Panc1 (cell line): ENCODE measurements at regions not wholly inside any gene's neighbourhood (a gene's known extent, or its start where the extent isn't known, plus 50 kb on each side); places are given as distances from the start of the nearest gene placed in this dataset.

Source experiments
- ATAC-seq: fragments of 200-7000 bp; cut with Tn5 transposase; 2 replicates; pipeline ENCODE4 v1.9.1; 2020; ENCODE audit warnings: mild to moderate bottlenecking, moderate library complexity
- BruUV-seq: library from RNA; stranded (reverse); fragments of 400-500 nt; replicated peaks from 2 replicates; lab custom pipeline; 2021; lab: Mats Ljungman, UMichigan
- CTCF ChIA-PET: fragments of 300-600 bp; sonication (Branson Sonifier 250); formaldehyde crosslinking; loops from one replicate; lab custom pipeline; 2022; ENCODE audit warnings: antibody characterized with exemption; lab: Charles Lee
- POLR2A ChIA-PET: fragments of 300-600 bp; sonication (Branson Sonifier 250); formaldehyde crosslinking; loops from one replicate; lab custom pipeline; 2022; ENCODE audit warnings: antibody characterized with exemption; lab: Charles Lee
- DNase-seq: peaks from one replicate; pipeline ENCODE4 v3.0.0-alpha.2; 2010; ENCODE audit warnings: low read depth, low spot score
- H3K27ac ChIP-seq: 2 replicates; pipeline ENCODE4 v1.5.1; 2011; ENCODE audit warnings: mild to moderate bottlenecking, low read length, inconsistent platforms
- H3K27me3 ChIP-seq: fragments of 200-500 bp; sonication (Bioruptor generic); 2 replicates; pipeline ENCODE4 v1.6.0; 2014; ENCODE audit warnings: low read length, inconsistent platforms; ENCODE audit not compliant: control insufficient read depth, insufficient read depth
- H3K36me3 ChIP-seq: fragments of 200-500 bp; sonication (Bioruptor generic); 2 replicates; pipeline ENCODE4 v1.5.1; 2014; ENCODE audit warnings: inconsistent platforms, mild to moderate bottlenecking, low read length, moderate library complexity; ENCODE audit not compliant: control insufficient read depth, insufficient read depth
- H3K4me1 ChIP-seq: 2 replicates; pipeline ENCODE4 v1.5.1; 2011; ENCODE audit warnings: inconsistent platforms, mild to moderate bottlenecking, low read length, moderate library complexity; ENCODE audit not compliant: control insufficient read depth, insufficient read depth
- H3K4me3 ChIP-seq, 2 experiments: 2 replicates each; pipeline ENCODE4 v1.5.1; 2011 to 2012; ENCODE audit warnings: low read depth in 2 of 2, low read length in 2 of 2, mild to moderate bottlenecking in 2 of 2, inconsistent platforms in 1 of 2, moderate library complexity in 1 of 2
- H3K9me3 ChIP-seq: fragments of 200-500 bp; sonication (Bioruptor generic); 2 replicates; pipeline ENCODE4 v1.5.1; 2014; ENCODE audit warnings: low read depth, mild to moderate bottlenecking, inconsistent platforms, low read length, moderate library complexity; ENCODE audit not compliant: control insufficient read depth, insufficient read depth
- CTCF ChIP-seq: fragments of 450-650 bp; IDR thresholded peaks from 2 replicates; pipeline ENCODE4 v1.5.1; 2017; ENCODE audit warnings: mild to moderate bottlenecking
- POLR2AphosphoS5 ChIP-seq: IDR thresholded peaks from 2 replicates; pipeline ENCODE4 v1.6.1; 2012; ENCODE audit warnings: mild to moderate bottlenecking, low read depth, low read length, moderate library complexity
- REST ChIP-seq, 2 experiments: IDR thresholded peaks; 2 replicates each; pipeline ENCODE4 v1.6.1; 2011 to 2012; ENCODE audit warnings: low read depth in 2 of 2, control low read depth in 1 of 2, low read length in 1 of 2, mild to moderate bottlenecking in 1 of 2, moderate library complexity in 1 of 2; ENCODE audit not compliant: insufficient read depth in 1 of 2
- SIN3A ChIP-seq: IDR thresholded peaks from 2 replicates; pipeline ENCODE4 v1.6.1; 2012; ENCODE audit warnings: low read depth, mild to moderate bottlenecking, low read length, moderate library complexity, borderline replicate concordance; ENCODE audit not compliant: insufficient read depth
- TCF7L2 ChIP-seq: IDR thresholded peaks from 2 replicates; pipeline ENCODE4 v1.6.1; 2011; ENCODE audit warnings: mild to moderate bottlenecking, low read depth, low read length, inconsistent platforms
- in situ Hi-C: cut with HindIII; loops from 2 replicates; pipeline ENCODE4 v1.10.0; 2016; ENCODE audit warnings: low sequenced_read_pairs, low pct_unique_long_range_greater_than_20kb
- intact Hi-C: fragments of 100-400 bp; cut with micrococcal nuclease; formaldehyde crosslinking; loops from one replicate; pipeline ENCODE4 v1.10.0; 2022; ENCODE audit not compliant: unreplicated experiment

- DNase-seq: no peak
- POLR2A ChIA-PET: no interaction called here
- Histone ChIP-seq H3K4me3 (no peak overlapping the region), H3K4me1 (no peaks in the 10 kb centered on the region), H3K9me3 (no peaks in the 10 kb centered on the region), H3K27me3 (no peaks in the 10 kb centered on the region), H3K36me3 (no peaks in the 10 kb centered on the region), H3K27ac (no peak overlapping the region)
- intact Hi-C loops (no loop called here), in situ Hi-C loops (no loop called here)
- CTCF ChIA-PET: no interaction called here
- no TSS peak for BruUV-seq
- no peak for ATAC-seq
- TF ChIP-seq REST (IDR thresholded peaks at IDR 0.05; ENCODE audit: insufficient read depth in 1 of 2, low read depth in 2 of 2, low read length in 1 of 2) (no peak), CTCF (no peak)
Observed at GRCh38 chr5:84715686-84716085, 331.0 kb upstream of the EDIL3 start.

GRCh38 chr5:84715091-84715490 is 330.4 kb upstream of the EDIL3 start:
- CTCF ChIA-PET: no interaction called here
- intact Hi-C loops (no loop called here), in situ Hi-C loops (no loop called here)
- BruUV-seq: no TSS peak
- H3K4me3 ChIP-seq: no peak overlapping the region
- no peaks in the 10 kb centered on the region for H3K9me3 ChIP-seq
- TF ChIP-seq POLR2AphosphoS5: no peak
- TF ChIP-seq TCF7L2: no peak
- no peak for TF ChIP-seq REST (IDR thresholded peaks at IDR 0.05; ENCODE audit: insufficient read depth in 1 of 2, low read depth in 2 of 2, low read length in 1 of 2)
- no peak for TF ChIP-seq SIN3A
- no peak for TF ChIP-seq CTCF
- ATAC-seq (no peak), DNase-seq (no peak)
- H3K27me3 ChIP-seq: no peaks in the 10 kb centered on the region
- H3K36me3 ChIP-seq: no peaks in the 10 kb centered on the region
- POLR2A ChIA-PET: no interaction called here
- no peaks in the 10 kb centered on the region for H3K4me1 ChIP-seq
- no peak overlapping the region for H3K27ac ChIP-seq
